Right cardiac atrium (tissue), 5 donors: ENCODE measurements at regions not wholly inside any gene's neighbourhood (a gene's known extent, or its start where the extent isn't known, plus 50 kb on each side); places are given as distances from the start of the nearest gene placed in this dataset.

Experiments used
- ATAC-seq, 2 donors: fragments of 200-7000 bp; cut with Tn5 transposase; one replicate each; pipeline versions ENCODE4 v1.8.0 to v1.9.1; 2020; ENCODE audit warnings: moderate library complexity in 2 of 2, mild to moderate bottlenecking in 1 of 2
- DNase-seq, 3 donors: peaks; one replicate each; pipeline ENCODE4 v3.0.0-alpha.2; 2020
- H3K27ac ChIP-seq: one replicate; pipeline ENCODE4 v1.5.1; 2013; ENCODE audit warnings: mild to moderate bottlenecking, low read length, control low read depth, moderate library complexity
- H3K27me3 ChIP-seq: one replicate; pipeline ENCODE4 v1.6.1; 2013; ENCODE audit not compliant: control insufficient read depth, insufficient read depth
- H3K4me1 ChIP-seq: one replicate; pipeline ENCODE4 v1.6.1; 2013; ENCODE audit warnings: low read length; ENCODE audit not compliant: control insufficient read depth, insufficient read depth
- H3K4me3 ChIP-seq: one replicate; pipeline ENCODE4 v1.5.1; 2013; ENCODE audit warnings: low read length, control low read depth
- H3K9me3 ChIP-seq: one replicate; pipeline ENCODE4 v1.6.1; 2013; ENCODE audit warnings: low read length; ENCODE audit not compliant: control insufficient read depth
- WGBS: extraction: QIAGEN DNeasy Blood & Tissue Kit; methylation state at CpG from one replicate; pipeline ENCODE4 v1.1.7; 2013; 5-methylcytosine and 5-hydroxymethylcytosine counted together
- intact Hi-C, 4 donors: fragments of 100-400 bp; cut with DNase I; formaldehyde crosslinking; loops; one replicate each; pipeline versions ENCODE4 v1.11.0 to v1.14.0; 2022 to 2023
- donor health status: healthy with polysubstance abuse.
- donor health status: DM: no; HTN: yes; CAD: no.
- donor health status: DM: no; HTN: no; CAD: no.
- donor health status: DM: no; HTN: yes; CAD: no; lungs with severe emphysema.
- donor health status: DM: yes; HTN: yes; CAD: no.

- Histone ChIP-seq H3K4me1 (no peaks in the 10 kb centered on the region), H3K27ac (no peak overlapping the region), H3K4me3 (no peak overlapping the region), H3K27me3 (no peaks in the 10 kb centered on the region), H3K9me3 (no peaks in the 10 kb centered on the region)
- ATAC-seq, result no peak
- DNase-seq, result no peak
- 45% methylated on average over 1 of the region's 1 CpG for WGBS
- intact Hi-C loops, result no loop called here
These were observed 424.4 kb downstream of the DSEL start for GRCh38 chr18:67092141-67092540.

GRCh38 chr18:67081482-67082211 lies 434.9 kb downstream of the DSEL start:
- DNase-seq, result no peak
- ATAC-seq, result no peak
- no peaks in the 10 kb centered on the region for H3K4me1 ChIP-seq
- 68% methylated on average over 3 of the region's 3 CpGs for WGBS
- H3K27me3 ChIP-seq, result no peaks in the 10 kb centered on the region
- H3K9me3 ChIP-seq, result no peaks in the 10 kb centered on the region
- no peak overlapping the region for H3K4me3 ChIP-seq
- H3K27ac ChIP-seq, result no peak overlapping the region
- intact Hi-C loops, result no loop called here

GRCh38 chr18:67080601-67081000 lies 435.9 kb downstream of the DSEL start:
- 65% methylated on average over 5 of the region's 5 CpGs for WGBS
- no peak for ATAC-seq
- no peaks in the 10 kb centered on the region for H3K9me3 ChIP-seq
- no peak overlapping the region for H3K27ac ChIP-seq
- intact Hi-C loops, result no loop called here
- DNase-seq, result no peak
- no peaks in the 10 kb centered on the region for H3K4me1 ChIP-seq
- H3K4me3 ChIP-seq, result no peak overlapping the region
- H3K27me3 ChIP-seq, result no peaks in the 10 kb centered on the region

GRCh38 chr18:67074309-67074708 lies 442.2 kb downstream of the DSEL start:
- H3K4me3 ChIP-seq, result no peak overlapping the region
- no peak for DNase-seq
- no peaks in the 10 kb centered on the region for H3K9me3 ChIP-seq
- ATAC-seq, result no peak
- no peak overlapping the region for H3K27ac ChIP-seq
- no peaks in the 10 kb centered on the region for H3K4me1 ChIP-seq
- H3K27me3 ChIP-seq, result no peaks in the 10 kb centered on the region
- WGBS, result 58% methylated on average over 4 of the region's 4 CpGs
- intact Hi-C loops, result no loop called here

- DNase-seq (no peak), ATAC-seq (no peak)
- Histone ChIP-seq H3K27me3 (no peaks in the 10 kb centered on the region), H3K4me3 (no peak overlapping the region), H3K27ac (no peak overlapping the region), H3K4me1 (no peaks in the 10 kb centered on the region), H3K9me3 (no peaks in the 10 kb centered on the region)
- intact Hi-C loops, result no loop called here
- 40% methylated on average over 2 of the region's 2 CpGs for WGBS
These were observed 443.7 kb downstream of the DSEL start for GRCh38 chr18:67072791-67073190.

- H3K9me3 ChIP-seq, result no peaks in the 10 kb centered on the region
- H3K4me1 ChIP-seq, result no peaks in the 10 kb centered on the region
- no peak overlapping the region for H3K4me3 ChIP-seq
- WGBS, result 46% methylated on average over 2 of the region's 2 CpGs
- intact Hi-C loops, result no loop called here
- no peak overlapping the region for H3K27ac ChIP-seq
- H3K27me3 ChIP-seq, result no peaks in the 10 kb centered on the region
- DNase-seq, result no peak
- ATAC-seq, result no peak
These were observed 447.9 kb downstream of the DSEL start for GRCh38 chr18:67068608-67069007.

- WGBS, result 80% methylated on average over 6 of the region's 6 CpGs
- Histone ChIP-seq H3K27me3 (no peaks in the 10 kb centered on the region), H3K9me3 (no peaks in the 10 kb centered on the region), H3K27ac (no peak overlapping the region), H3K4me1 (no peaks in the 10 kb centered on the region), H3K4me3 (no peak overlapping the region)
- no peak for DNase-seq
- no peak for ATAC-seq
- intact Hi-C loops, result no loop called here
These were observed 443.4 kb upstream of the CDH19 start for GRCh38 chr18:67047334-67047733.

GRCh38 chr18:67043276-67043675 lies 439.4 kb upstream of the CDH19 start:
- ATAC-seq, result no peak
- no peak for DNase-seq
- H3K27ac ChIP-seq, result no peak overlapping the region
- H3K27me3 ChIP-seq, result no peaks in the 10 kb centered on the region
- WGBS, result 94% methylated on average over 11 of the region's 11 CpGs
- intact Hi-C loops, result no loop called here
- no peak overlapping the region for H3K4me3 ChIP-seq
- H3K9me3 ChIP-seq, result no peaks in the 10 kb centered on the region
- H3K4me1 ChIP-seq, result no peaks in the 10 kb centered on the region

GRCh38 chr18:67041334-67041733 lies 437.4 kb upstream of the CDH19 start:
- Histone ChIP-seq H3K9me3 (no peaks in the 10 kb centered on the region), H3K27me3 (no peaks in the 10 kb centered on the region), H3K4me1 (no peaks in the 10 kb centered on the region), H3K4me3 (no peak overlapping the region), H3K27ac (no peak overlapping the region)
- no peak for DNase-seq
- 71% methylated on average over 2 of the region's 2 CpGs for WGBS
- no peak for ATAC-seq
- intact Hi-C loops, result no loop called here

- Histone ChIP-seq H3K9me3 (no peaks in the 10 kb centered on the region), H3K4me3 (no peak overlapping the region), H3K27ac (no peak overlapping the region), H3K4me1 (no peaks in the 10 kb centered on the region), H3K27me3 (no peaks in the 10 kb centered on the region)
- 63% methylated on average over 4 of the region's 4 CpGs for WGBS
- DNase-seq, result no peak
- no peak for ATAC-seq
- intact Hi-C loops, result no loop called here
These were observed 431.1 kb upstream of the CDH19 start for GRCh38 chr18:67035026-67035425.

GRCh38 chr18:67023059-67023458 lies 419.2 kb upstream of the CDH19 start:
- ATAC-seq (no peak), DNase-seq (no peak)
- Histone ChIP-seq H3K27ac (no peak overlapping the region), H3K4me1 (no peaks in the 10 kb centered on the region), H3K4me3 (no peak overlapping the region), H3K9me3 (no peaks in the 10 kb centered on the region), H3K27me3 (no peaks in the 10 kb centered on the region)
- intact Hi-C loops, result no loop called here

- no peaks in the 10 kb centered on the region for H3K4me1 ChIP-seq
- no peak overlapping the region for H3K27ac ChIP-seq
- H3K9me3 ChIP-seq, result no peaks in the 10 kb centered on the region
- DNase-seq (no peak), ATAC-seq (no peak)
- intact Hi-C loops, result no loop called here
- H3K4me3 ChIP-seq, result no peak overlapping the region
- no peaks in the 10 kb centered on the region for H3K27me3 ChIP-seq
These were observed 407.0 kb upstream of the CDH19 start for GRCh38 chr18:67010919-67011318.
